NCI-H128 (cell line): ENCODE measurements at regions not wholly inside any gene's neighbourhood (a gene's known extent, or its start where the extent isn't known, plus 50 kb on each side); places are given as distances from the start of the nearest gene placed in this dataset.
"Not testable (repeated sequence)": the region's sequence is repeated elsewhere in the genome, so short reads cannot be mapped to it uniquely, and the experiment has no call there.

Source experiments
- DNase-seq: peaks from one replicate; lab custom pipeline; 2025; ENCODE audit not compliant: unreplicated experiment; lab: John Stamatoyannopoulos, UW

- DNase-seq = no peak
Observed at GRCh38 chr2:186164325-186164724, 321.7 kb upstream of the ZC3H15 start.

- DNase-seq = no peak
Observed at GRCh38 chr2:186170693-186171092, 315.4 kb upstream of the ZC3H15 start.

GRCh38 chr2:186181625-186182024 is 304.4 kb upstream of the ZC3H15 start:
- DNase-seq = no peak

- DNase-seq = not testable (repeated sequence)
Observed at GRCh38 chr2:186182366-186182765, 303.7 kb upstream of the ZC3H15 start.

GRCh38 chr2:186183406-186183805 is 302.7 kb upstream of the ZC3H15 start:
- no peak for DNase-seq

GRCh38 chr2:186187854-186188253 is 298.2 kb upstream of the ZC3H15 start:
- no peak for DNase-seq

GRCh38 chr2:186189816-186190215 is 296.2 kb upstream of the ZC3H15 start:
- DNase-seq = no peak

- DNase-seq = no peak
Observed at GRCh38 chr2:186195696-186196095, 290.4 kb upstream of the ZC3H15 start.

GRCh38 chr2:186197955-186198354 is 288.1 kb upstream of the ZC3H15 start:
- no peak for DNase-seq

- no peak for DNase-seq
Observed at GRCh38 chr2:186199029-186199428, 287.0 kb upstream of the ZC3H15 start.

GRCh38 chr2:186201371-186201770 is 284.7 kb upstream of the ZC3H15 start:
- no peak for DNase-seq

- no peak for DNase-seq
Observed at GRCh38 chr2:186205254-186205911, 280.7 kb upstream of the ZC3H15 start.

GRCh38 chr2:186209532-186209931 is 276.5 kb upstream of the ZC3H15 start:
- DNase-seq = no peak

GRCh38 chr2:186220409-186220808 is 265.7 kb upstream of the ZC3H15 start:
- DNase-seq = no peak

- no peak for DNase-seq
Observed at GRCh38 chr2:186229265-186229664, 256.8 kb upstream of the ZC3H15 start.

GRCh38 chr2:186241874-186242273 is 244.2 kb upstream of the ZC3H15 start:
- DNase-seq = no peak

GRCh38 chr2:186254759-186255158 is 231.3 kb upstream of the ZC3H15 start:
- no peak for DNase-seq

- DNase-seq = no peak
Observed at GRCh38 chr2:186255823-186256222, 230.2 kb upstream of the ZC3H15 start.

- no peak for DNase-seq
Observed at GRCh38 chr2:186256540-186256939, 229.5 kb upstream of the ZC3H15 start.

- DNase-seq = no peak
Observed at GRCh38 chr2:186263673-186264250, 222.3 kb upstream of the ZC3H15 start.

GRCh38 chr2:186269536-186269935 is 216.5 kb upstream of the ZC3H15 start:
- no peak for DNase-seq

- DNase-seq = no peak
Observed at GRCh38 chr2:186273953-186274352, 212.1 kb upstream of the ZC3H15 start.
